K562 (cell line): ENCODE measurements at regions not wholly inside any gene's neighbourhood (a gene's known extent, or its start where the extent isn't known, plus 50 kb on each side); places are given as distances from the start of the nearest gene placed in this dataset.
A peak's percentile ranks its signal among the peaks of the same experiment; 100 is the strongest.

Source experiments
- ATAC-seq: fragments of 200-7000 bp; cut with Tn5 transposase; 3 replicates; pipeline ENCODE4 v1.9.1; 2020; ENCODE audit warnings: moderate library complexity
- BruUV-seq: library from RNA; stranded (reverse); fragments of 400-500 nt; replicated peaks from 2 replicates; lab custom pipeline; 2021; lab: Mats Ljungman, UMichigan
- CTCF ChIA-PET: fragments of 300-600 bp; formaldehyde crosslinking; extraction: SDS; loops from one replicate; lab custom pipeline; 2021; ENCODE audit warnings: low intra/inter-chr PET ratio; lab: Yijun Ruan, JAX
- POLR2A ChIA-PET: fragments of 300-600, 350-650 bp; sonication (Branson Sonifier 250); formaldehyde crosslinking; extraction: SDS; loops from one replicate; lab custom pipeline; 2021; ENCODE audit warnings: antibody characterized with exemption, inconsistent platforms; lab: Yijun Ruan, JAX
- DNase-seq, 4 experiments: peaks; one replicate each; pipeline versions ENCODE4 v3.0.0 to v3.0.0-alpha.2; 2011 to 2018; ENCODE audit warnings: low spot score in 3 of 4, mixed read lengths in 3 of 4; ENCODE audit errors: extremely low read depth in 1 of 4
- FAIRE-seq: peaks from 2 replicates; lab custom pipeline; 2011; peaks lifted over from hg19 to GRCh38; lab: Jason Lieb, UNC
- H2AFZ ChIP-seq: 2 replicates; pipeline ENCODE4 v1.6.0; 2011; ENCODE audit warnings: low read depth, low read length, control low read depth, inconsistent platforms
- H3K27ac ChIP-seq: fragments of 200-600 bp; 3 replicates; pipeline ENCODE4 v1.8.0; 2011; ENCODE audit warnings: low read depth, mild to moderate bottlenecking, control low read depth, inconsistent platforms, low read length, moderate library complexity, mixed read lengths; ENCODE audit errors: extremely low read depth
- H3K27me3 ChIP-seq, 2 experiments: fragments of 300-600 bp in 1 of 2; 2 replicates in 1 of 2; 3 replicates in 1 of 2; pipeline versions ENCODE4 v1.6.0 to v1.8.0; 2011; ENCODE audit warnings: inconsistent platforms in 2 of 2, low read length in 2 of 2, mild to moderate bottlenecking in 1 of 2, mixed read lengths in 1 of 2, moderate library complexity in 1 of 2; ENCODE audit not compliant: control insufficient read depth in 2 of 2, insufficient read depth in 2 of 2
- H3K36me3 ChIP-seq: fragments of 300-600 bp; 3 replicates; pipeline ENCODE4 v1.8.0; 2011; ENCODE audit warnings: mild to moderate bottlenecking, low read length, inconsistent platforms; ENCODE audit not compliant: control insufficient read depth, insufficient read depth
- H3K4me1 ChIP-seq, 2 experiments: fragments of 200-600 bp in 1 of 2; replicated peaks in 1 of 2; 2 replicates in 1 of 2; 3 replicates in 1 of 2; pipeline versions ENCODE4 v1.5.1 to v1.8.0; 2011; ENCODE audit warnings: inconsistent platforms in 2 of 2, low read length in 2 of 2, mild to moderate bottlenecking in 1 of 2, mixed read lengths in 1 of 2, moderate library complexity in 1 of 2; ENCODE audit not compliant: control insufficient read depth in 2 of 2, insufficient read depth in 2 of 2
- H3K4me2 ChIP-seq: 2 replicates; pipeline ENCODE4 v1.6.1; 2011; ENCODE audit warnings: low read length, control low read depth, inconsistent platforms, mixed read lengths; ENCODE audit not compliant: insufficient read depth
- H3K4me3 ChIP-seq: fragments of 200-600 bp; sonication (generic), shearing (Covaris generic); 2 replicates; pipeline ENCODE4 v1.5.1; 2016; ENCODE audit warnings: control low read depth, inconsistent platforms
- H3K79me2 ChIP-seq: fragments of 200-600 bp; 3 replicates; pipeline ENCODE4 v1.8.0; 2011; ENCODE audit warnings: low read length, inconsistent platforms; ENCODE audit not compliant: control insufficient read depth, insufficient read depth
- H3K9ac ChIP-seq, 2 experiments: 2 replicates each; pipeline versions ENCODE4 v1.6.0 to v1.6.1; 2011; ENCODE audit warnings: low read depth in 2 of 2, low read length in 2 of 2, control low read depth in 1 of 2, inconsistent platforms in 1 of 2, mild to moderate bottlenecking in 1 of 2, mixed read lengths in 1 of 2; ENCODE audit not compliant: insufficient read depth in 1 of 2
- H3K9me1 ChIP-seq: one replicate; pipeline ENCODE4 v1.6.0; 2011; ENCODE audit warnings: inconsistent platforms, mild to moderate bottlenecking, low read length, moderate library complexity; ENCODE audit not compliant: control insufficient read depth, insufficient read depth
- H3K9me3 ChIP-seq: replicated peaks from 2 replicates; pipeline ENCODE4 v1.5.1; 2011; ENCODE audit warnings: low read depth, low read length, inconsistent platforms; ENCODE audit not compliant: control insufficient read depth, insufficient read depth
- H4K20me1 ChIP-seq: replicated peaks from 2 replicates; pipeline ENCODE4 v1.6.1; 2011; ENCODE audit warnings: low read length, inconsistent platforms, mixed read lengths; ENCODE audit not compliant: control insufficient read depth, insufficient read depth
- CTCF ChIP-seq, 3 experiments: IDR thresholded peaks in 2 of 3; conservative IDR thresholded peaks in 1 of 3; 2 replicates each; pipeline ENCODE4 v1.5.1; 2011 to 2012; ENCODE audit warnings: low read length in 3 of 3, mild to moderate bottlenecking in 3 of 3, control low read depth in 2 of 3, improper control_type of control experiment in 1 of 3, inconsistent platforms in 1 of 3, low read depth in 1 of 3, mixed read lengths in 1 of 3, moderate library complexity in 1 of 3; ENCODE audit not compliant: insufficient read depth in 2 of 3
- PBX2 ChIP-seq, 2 experiments: IDR thresholded peaks in 1 of 2; conservative IDR thresholded peaks in 1 of 2; 2 replicates each; pipeline ENCODE4 v1.6.1; 2016; ENCODE audit warnings: low read depth in 2 of 2, mild to moderate bottlenecking in 1 of 2, missing compliant biosample characterization in 1 of 2, missing genetic modification characterization in 1 of 2, moderate library complexity in 1 of 2
- RAD21 ChIP-seq, 2 experiments: fragments of 250-450 bp in 1 of 2; fragments of 450-650 bp in 1 of 2; sonication (Bioruptor Pico) in 1 of 2; formaldehyde crosslinking in 1 of 2; IDR thresholded peaks in 1 of 2; conservative IDR thresholded peaks in 1 of 2; 2 replicates each; pipeline versions ENCODE4 v1.4.0 to v1.8.0; 2020 to 2022; ENCODE audit warnings: mild to moderate bottlenecking in 2 of 2, moderate library complexity in 1 of 2
- WGBS: fragments of 100-300 bp; shearing (Covaris generic); methylation state at CpG from one replicate; pipeline ENCODE4 v1.1.6; 2016; ENCODE audit warnings: low coverage, mixed read lengths; ENCODE audit not compliant: insufficient coverage; ENCODE audit errors: missing lambda C conversion rate; 5-methylcytosine and 5-hydroxymethylcytosine counted together
- in situ Hi-C: fragments of 300-500 bp; cut with MboI; formaldehyde crosslinking; loops from 4 replicates; pipeline ENCODE4 v1.15.0; 2018; ENCODE audit warnings: inconsistent platforms, mixed read lengths
- intact Hi-C: fragments of 100-400 bp; cut with micrococcal nuclease; formaldehyde crosslinking; loops from 2 replicates; pipeline ENCODE4 v1.14.2; 2022

GRCh38 chrX:94058728-94059382, 384.8 kb downstream of the FAM133A start:
- no TSS peak for BruUV-seq
- no peak overlapping the region for H2AFZ ChIP-seq
- no peaks in the 10 kb centered on the region for H3K9me1 ChIP-seq
- CTCF ChIA-PET = no interaction called here
- POLR2A ChIA-PET = no interaction called here
- TF ChIP-seq PBX2 (CRISPR knock-in tag; IDR thresholded peaks at IDR 0.05; ENCODE audit: low read depth) = no peak
- no peak for TF ChIP-seq PBX2 (tag; conservative IDR thresholded peaks at IDR 0.05; ENCODE audit: low read depth)
- TF ChIP-seq CTCF (IDR thresholded peaks at IDR 0.05 in 2 of 3, conservative IDR thresholded peaks at IDR 0.05 in 1 of 3; ENCODE audit: insufficient read depth in 2 of 3, low read depth in 1 of 3, low read length in 3 of 3) = 0 out of 6 replicates have a peak, but pooled peaks of 2 of the 3 experiments have one; percentile 13 to 15
- TF ChIP-seq RAD21 (CRISPR knock-in tag; conservative IDR thresholded peaks at IDR 0.05 in 1 of 2, IDR thresholded peaks at IDR 0.05 in 1 of 2) = 0 out of 4 replicates have a peak, but pooled peaks of 1 of the 2 experiments have one; percentile 13
- TF ChIP-seq, all 486 proteins: peak for 2
- H3K27ac ChIP-seq = no peak overlapping the region
- FAIRE-seq (no peak), DNase-seq (peak; percentile 1 to 3 (median 2)), ATAC-seq (no peak)
- no peak overlapping the region for H3K4me3 ChIP-seq
- no peak overlapping the region for H3K9ac ChIP-seq
- H3K4me2 ChIP-seq = no peak overlapping the region
- H3K4me1 ChIP-seq = no peaks in the 10 kb centered on the region
- in situ Hi-C loops = no loop called here
- WGBS = 1% methylated on average over 9 of the region's 9 CpGs
- H3K9me3 ChIP-seq = no peaks in the 10 kb centered on the region
- H3K36me3 ChIP-seq = no peaks in the 10 kb centered on the region
- H4K20me1 ChIP-seq = no peaks in the 10 kb centered on the region
- H3K79me2 ChIP-seq = no peaks in the 10 kb centered on the region
- no peaks in the 10 kb centered on the region for H3K27me3 ChIP-seq
- intact Hi-C loops = no loop called here
